ENCODE measurements at regions not wholly inside any gene's neighbourhood (a gene's known extent, or its start where the extent isn't known, plus 50 kb on each side); places are given as distances from the start of the nearest gene placed in this dataset.

GRCh38 chr7:18330548-18330947, 165.0 kb upstream of the HDAC9 start:
- DNase-seq, result no peak
- H3K27me3 ChIP-seq, result no peaks in the 10 kb centered on the region
- H3K9me3 ChIP-seq, result no peaks in the 10 kb centered on the region
- H3K36me3 ChIP-seq, result no peaks in the 10 kb centered on the region
- no peak for TF ChIP-seq CTCF (IDR thresholded peaks at IDR 0.05; ENCODE audit: low read depth, low read length)
- H3K4me1 ChIP-seq, result no peaks in the 10 kb centered on the region
- no peak overlapping the region for H3K4me3 ChIP-seq (ENCODE audit: low read depth, low read length)

- Histone ChIP-seq H3K27me3 (no peaks in the 10 kb centered on the region), H3K4me3 (ENCODE audit: low read depth, low read length) (no peak overlapping the region), H3K9me3 (no peaks in the 10 kb centered on the region), H3K36me3 (no peaks in the 10 kb centered on the region), H3K4me1 (no peaks in the 10 kb centered on the region)
- no peak for TF ChIP-seq CTCF (IDR thresholded peaks at IDR 0.05; ENCODE audit: low read depth, low read length)
- no peak for DNase-seq
Observed at GRCh38 chr7:18336626-18337025, 158.9 kb upstream of the HDAC9 start.

GRCh38 chr7:18337048-18337809, 158.3 kb upstream of the HDAC9 start:
- Histone ChIP-seq H3K27me3 (no peaks in the 10 kb centered on the region), H3K4me3 (ENCODE audit: low read depth, low read length) (no peak overlapping the region), H3K9me3 (no peaks in the 10 kb centered on the region), H3K4me1 (no peaks in the 10 kb centered on the region), H3K36me3 (no peaks in the 10 kb centered on the region)
- no peak for TF ChIP-seq CTCF (IDR thresholded peaks at IDR 0.05; ENCODE audit: low read depth, low read length)
- no peak for DNase-seq

GRCh38 chr7:18338910-18339523, 156.5 kb upstream of the HDAC9 start:
- no peaks in the 10 kb centered on the region for H3K36me3 ChIP-seq
- H3K27me3 ChIP-seq, result no peaks in the 10 kb centered on the region
- H3K4me1 ChIP-seq, result no peaks in the 10 kb centered on the region
- DNase-seq, result no peak
- H3K4me3 ChIP-seq (ENCODE audit: low read depth, low read length), result no peak overlapping the region
- no peak for TF ChIP-seq CTCF (IDR thresholded peaks at IDR 0.05; ENCODE audit: low read depth, low read length)
- no peaks in the 10 kb centered on the region for H3K9me3 ChIP-seq

GRCh38 chr7:18341756-18342155, 153.8 kb upstream of the HDAC9 start:
- Histone ChIP-seq H3K4me1 (no peaks in the 10 kb centered on the region), H3K36me3 (no peaks in the 10 kb centered on the region), H3K9me3 (no peaks in the 10 kb centered on the region), H3K27me3 (no peaks in the 10 kb centered on the region), H3K4me3 (ENCODE audit: low read depth, low read length) (no peak overlapping the region)
- no peak for DNase-seq
- no peak for TF ChIP-seq CTCF (IDR thresholded peaks at IDR 0.05; ENCODE audit: low read depth, low read length)

GRCh38 chr7:18343047-18343446, 152.5 kb upstream of the HDAC9 start:
- no peak overlapping the region for H3K4me3 ChIP-seq (ENCODE audit: low read depth, low read length)
- H3K9me3 ChIP-seq, result no peaks in the 10 kb centered on the region
- H3K4me1 ChIP-seq, result no peaks in the 10 kb centered on the region
- TF ChIP-seq CTCF (IDR thresholded peaks at IDR 0.05; ENCODE audit: low read depth, low read length), result no peak
- no peaks in the 10 kb centered on the region for H3K36me3 ChIP-seq
- no peaks in the 10 kb centered on the region for H3K27me3 ChIP-seq
- no peak for DNase-seq

Measured in BE2C (cell line).